Neural progenitor cell (in vitro differentiated cells): ENCODE measurements at regions not wholly inside any gene's neighbourhood (a gene's known extent, or its start where the extent isn't known, plus 50 kb on each side); places are given as distances from the start of the nearest gene placed in this dataset.

Experiments
- DNase-seq: peaks from one replicate; pipeline ENCODE4 v3.0.0-alpha.2; 2016; ENCODE audit warnings: low spot score
- H2AFZ ChIP-seq: fragments of 200-600 bp; sonication (generic); replicated peaks from 2 replicates; pipeline ENCODE4 v1.6.1; 2016; ENCODE audit warnings: antibody characterized with exemption
- H3F3A ChIP-seq: fragments of 200-600 bp; sonication (generic); 2 replicates; pipeline ENCODE4 v1.6.1; 2016; ENCODE audit warnings: antibody characterized with exemption, low read depth
- H3K27ac ChIP-seq: fragments of 200-600 bp; sonication (generic); 2 replicates; pipeline ENCODE4 v1.5.1; 2016; ENCODE audit warnings: mild to moderate bottlenecking
- H3K27me3 ChIP-seq: fragments of 200-600 bp; sonication (generic); 2 replicates; pipeline ENCODE4 v1.6.1; 2016; ENCODE audit warnings: mild to moderate bottlenecking, moderate library complexity
- H3K36me3 ChIP-seq: fragments of 200-600 bp; sonication (generic); 2 replicates; pipeline ENCODE4 v1.5.1; 2016
- H3K4me1 ChIP-seq: fragments of 200-600 bp; sonication (generic); 2 replicates; pipeline ENCODE4 v1.6.1; 2016; ENCODE audit warnings: mixed run types
- H3K4me2 ChIP-seq: fragments of 200-600 bp; sonication (generic); 2 replicates; pipeline ENCODE4 v1.6.1; 2016
- H3K4me3 ChIP-seq: fragments of 200-600 bp; sonication (generic); 2 replicates; pipeline ENCODE4 v1.5.1; 2016
- H3K79me2 ChIP-seq: fragments of 200-600 bp; sonication (generic); 2 replicates; pipeline ENCODE4 v1.6.1; 2016; ENCODE audit warnings: low read depth
- H3K9ac ChIP-seq: fragments of 200-600 bp; sonication (generic); 2 replicates; pipeline ENCODE4 v1.6.1; 2016
- H3K9me3 ChIP-seq: fragments of 200-600 bp; sonication (generic); 2 replicates; pipeline ENCODE4 v1.5.1; 2016; ENCODE audit warnings: low read depth
- H4K20me1 ChIP-seq: fragments of 200-600 bp; sonication (generic); 2 replicates; pipeline ENCODE4 v1.6.1; 2016; ENCODE audit warnings: low read depth
- H3K27ac Mint-ChIP-seq: 3 replicates; pipeline ENCODE4 v1.8.0; 2021; ENCODE audit warnings: mixed read lengths
- H3K27me3 Mint-ChIP-seq: 2 replicates; pipeline ENCODE4 v1.8.0; 2022; ENCODE audit warnings: low read depth, mild to moderate bottlenecking, inconsistent platforms, moderate library complexity, mixed read lengths; ENCODE audit not compliant: insufficient read depth
- H3K36me3 Mint-ChIP-seq: 3 replicates; pipeline ENCODE4 v1.8.0; 2021; ENCODE audit warnings: mixed read lengths
- H3K4me1 Mint-ChIP-seq: 3 replicates; pipeline ENCODE4 v1.8.0; 2021; ENCODE audit warnings: mixed read lengths
- H3K4me3 Mint-ChIP-seq: 3 replicates; pipeline ENCODE4 v1.8.0; 2021; ENCODE audit warnings: mild to moderate bottlenecking, moderate library complexity, mixed read lengths
- H3K9me3 Mint-ChIP-seq: 3 replicates; pipeline ENCODE4 v1.8.0; 2020; ENCODE audit warnings: mixed read lengths
- CTCF ChIP-seq: fragments of 200-600 bp; sonication (generic); IDR thresholded peaks from 2 replicates; pipeline ENCODE4 v1.5.1; 2017; ENCODE audit warnings: antibody characterized with exemption, mild to moderate bottlenecking
- EZH2 ChIP-seq: fragments of 200-600 bp; sonication (generic); IDR thresholded peaks from 2 replicates; pipeline ENCODE4 v1.6.1; 2017; ENCODE audit warnings: antibody characterized with exemption, mild to moderate bottlenecking, moderate library complexity
- EZH2phosphoT487 ChIP-seq: fragments of 200-600 bp; sonication (generic); IDR thresholded peaks from 2 replicates; pipeline ENCODE4 v1.6.1; 2017; ENCODE audit warnings: antibody characterized with exemption

- TF ChIP-seq CTCF (no peak), EZH2 (no peak), EZH2phosphoT487 (no peak)
- no peaks in the 10 kb centered on the region for H3K4me1 ChIP-seq
- no peak overlapping the region for H3K4me3 Mint-ChIP-seq
- H3K27ac Mint-ChIP-seq = no peak overlapping the region
- no peak overlapping the region for H3K27ac ChIP-seq
- no peaks in the 10 kb centered on the region for H3K27me3 ChIP-seq
- H3K79me2 ChIP-seq = no peaks in the 10 kb centered on the region
- no peak overlapping the region for H2AFZ ChIP-seq
- H3K9me3 Mint-ChIP-seq = peaks cover 17% of the 10 kb centered on the region
- no peak for DNase-seq
- no peaks in the 10 kb centered on the region for H3K9me3 ChIP-seq
- H3K4me2 ChIP-seq = no peak overlapping the region
- no peaks in the 10 kb centered on the region for H3K36me3 Mint-ChIP-seq
- H3K27me3 Mint-ChIP-seq = peaks cover 14% of the 10 kb centered on the region
- no peaks in the 10 kb centered on the region for H3F3A ChIP-seq
- no peak overlapping the region for H3K4me3 ChIP-seq
- H3K4me1 Mint-ChIP-seq = peaks cover 4% of the 10 kb centered on the region
- no peak overlapping the region for H3K9ac ChIP-seq
- H4K20me1 ChIP-seq = no peaks in the 10 kb centered on the region
- H3K36me3 ChIP-seq = no peaks in the 10 kb centered on the region
Measured at GRCh38 chr22:49297286-49297870, 530.3 kb downstream of the BRD1 start.

- no peak for DNase-seq
- Histone ChIP-seq H3K27ac (no peak overlapping the region), H3K9ac (no peak overlapping the region), H3F3A (no peaks in the 10 kb centered on the region), H3K36me3 (no peaks in the 10 kb centered on the region), H3K9me3 (no peaks in the 10 kb centered on the region), H3K27me3 (no peaks in the 10 kb centered on the region), H3K4me2 (no peak overlapping the region), H3K79me2 (no peaks in the 10 kb centered on the region), H3K4me1 (no peaks in the 10 kb centered on the region), H2AFZ (no peak overlapping the region), H3K4me3 (no peak overlapping the region), H4K20me1 (no peaks in the 10 kb centered on the region)
- H3K4me1 Mint-ChIP-seq = peaks cover 6% of the 10 kb centered on the region
- peaks cover 16% of the 10 kb centered on the region for H3K27me3 Mint-ChIP-seq
- TF ChIP-seq EZH2phosphoT487 (no peak), EZH2 (no peak), CTCF (no peak)
- H3K27ac Mint-ChIP-seq = no peak overlapping the region
- no peaks in the 10 kb centered on the region for H3K36me3 Mint-ChIP-seq
- H3K9me3 Mint-ChIP-seq = peaks cover 17% of the 10 kb centered on the region
- H3K4me3 Mint-ChIP-seq = no peak overlapping the region
Measured at GRCh38 chr22:49296561-49296960, 531.1 kb downstream of the BRD1 start.

GRCh38 chr22:49295851-49296560 lies 531.7 kb downstream of the BRD1 start:
- TF ChIP-seq CTCF = no peak
- TF ChIP-seq EZH2phosphoT487 = no peak
- no peak for TF ChIP-seq EZH2
- peaks cover 17% of the 10 kb centered on the region for H3K9me3 Mint-ChIP-seq
- Histone ChIP-seq H3F3A (no peaks in the 10 kb centered on the region), H2AFZ (no peak overlapping the region), H3K36me3 (no peaks in the 10 kb centered on the region), H3K27ac (no peak overlapping the region), H3K4me1 (peaks cover 3% of the 10 kb centered on the region), H4K20me1 (no peaks in the 10 kb centered on the region), H3K9ac (no peak overlapping the region), H3K27me3 (no peaks in the 10 kb centered on the region), H3K4me3 (no peak overlapping the region), H3K9me3 (no peaks in the 10 kb centered on the region), H3K79me2 (no peaks in the 10 kb centered on the region), H3K4me2 (no peak overlapping the region)
- no peak overlapping the region for H3K4me3 Mint-ChIP-seq
- peaks cover 8% of the 10 kb centered on the region for H3K4me1 Mint-ChIP-seq
- H3K27ac Mint-ChIP-seq = no peak overlapping the region
- no peaks in the 10 kb centered on the region for H3K36me3 Mint-ChIP-seq
- H3K27me3 Mint-ChIP-seq = peaks cover 16% of the 10 kb centered on the region
- no peak for DNase-seq
